CD1c-positive myeloid dendritic cell (primary cell): ENCODE measurements at regions not wholly inside any gene's neighbourhood (a gene's known extent, or its start where the extent isn't known, plus 50 kb on each side); places are given as distances from the start of the nearest gene placed in this dataset.

ENCODE experiments used
- DNase-seq: peaks from one replicate; pipeline ENCODE4 v3.0.0-alpha.2; 2016; ENCODE audit errors: extremely low spot score

- DNase-seq, result no peak
Measured at GRCh38 chr4:75110061-75110460, 177.1 kb downstream of the PARM1 start.

GRCh38 chr4:75107755-75108612, 175.1 kb downstream of the PARM1 start:
- no peak for DNase-seq

- no peak for DNase-seq
Measured at GRCh38 chr4:75102787-75103085, 169.8 kb downstream of the PARM1 start.

- DNase-seq, result peak; percentile 2
Measured at GRCh38 chr4:75101906-75102786, 169.2 kb downstream of the PARM1 start.
